Fibroblast of lung (primary cell): ENCODE measurements at regions not wholly inside any gene's neighbourhood (a gene's known extent, or its start where the extent isn't known, plus 50 kb on each side); places are given as distances from the start of the nearest gene placed in this dataset.

ENCODE experiments used
- DNase-seq, 2 donors: peaks; one replicate each; pipeline versions ENCODE4 v3.0.0 to v3.0.0-alpha.2; 2010; ENCODE audit warnings: low read depth in 2 of 2
- H2AFZ ChIP-seq: 2 replicates; pipeline ENCODE4 v1.5.1; 2012; ENCODE audit warnings: low read length, control low read depth, inconsistent platforms
- H3K27ac ChIP-seq: 2 replicates; pipeline ENCODE4 v1.5.1; 2011; ENCODE audit warnings: low read length, control low read depth; ENCODE audit not compliant: insufficient read depth
- H3K27me3 ChIP-seq: 2 replicates; pipeline ENCODE4 v1.5.1; 2011; ENCODE audit warnings: mild to moderate bottlenecking, low read length; ENCODE audit not compliant: control insufficient read depth, insufficient read depth
- H3K36me3 ChIP-seq: 2 replicates; pipeline ENCODE4 v1.5.1; 2011; ENCODE audit warnings: low read length; ENCODE audit not compliant: control insufficient read depth, insufficient read depth
- H3K4me1 ChIP-seq: 2 replicates; pipeline ENCODE4 v1.5.1; 2011; ENCODE audit warnings: low read length; ENCODE audit not compliant: control insufficient read depth, insufficient read depth; ENCODE audit errors: extremely low read depth
- H3K4me2 ChIP-seq: 2 replicates; pipeline ENCODE4 v1.5.1; 2011; ENCODE audit warnings: low read length, control low read depth; ENCODE audit not compliant: insufficient read depth; ENCODE audit errors: extremely low read depth
- H3K4me3 ChIP-seq, 4 experiments: fragments of 200-600 bp in 1 of 4; sonication (generic) in 1 of 4; replicated peaks in 1 of 4; 2 replicates each; pipeline ENCODE4 v1.5.1; 2011 to 2016; ENCODE audit warnings: low read length in 4 of 4, low read depth in 3 of 4, mild to moderate bottlenecking in 3 of 4, control low read depth in 2 of 4, inconsistent platforms in 1 of 4, mixed read lengths in 1 of 4; ENCODE audit not compliant: insufficient read depth in 1 of 4; ENCODE audit errors: control extremely low read depth in 1 of 4
- H3K79me2 ChIP-seq: 2 replicates; pipeline ENCODE4 v1.5.1; 2012; ENCODE audit warnings: mild to moderate bottlenecking, low read length, inconsistent platforms; ENCODE audit not compliant: control insufficient read depth, insufficient read depth
- H3K9ac ChIP-seq: 2 replicates; pipeline ENCODE4 v1.5.1; 2011; ENCODE audit warnings: mild to moderate bottlenecking, low read length, control low read depth; ENCODE audit not compliant: insufficient read depth
- H3K9me3 ChIP-seq: 2 replicates; pipeline ENCODE4 v1.5.1; 2012; ENCODE audit warnings: low read depth, low read length; ENCODE audit not compliant: control insufficient read depth, insufficient read depth
- H4K20me1 ChIP-seq: 2 replicates; pipeline ENCODE4 v1.5.1; 2011; ENCODE audit warnings: low read length; ENCODE audit not compliant: control insufficient read depth, insufficient read depth; ENCODE audit errors: extremely low read depth
- CTCF ChIP-seq, 2 donors: IDR thresholded peaks in 1 of 2; conservative IDR thresholded peaks in 1 of 2; 1 replicate in 1 of 2; 2 replicates in 1 of 2; pipeline ENCODE4 v1.5.1; 2011 to 2012; ENCODE audit warnings: low read length in 2 of 2, control low read depth in 1 of 2, inconsistent platforms in 1 of 2, low read depth in 1 of 2, mild to moderate bottlenecking in 1 of 2
- EZH2 ChIP-seq: IDR thresholded peaks from 2 replicates; pipeline ENCODE4 v1.5.1; 2012; ENCODE audit warnings: low read length, control low read depth, mild to moderate bottlenecking; ENCODE audit errors: missing control alignments

DNA sequence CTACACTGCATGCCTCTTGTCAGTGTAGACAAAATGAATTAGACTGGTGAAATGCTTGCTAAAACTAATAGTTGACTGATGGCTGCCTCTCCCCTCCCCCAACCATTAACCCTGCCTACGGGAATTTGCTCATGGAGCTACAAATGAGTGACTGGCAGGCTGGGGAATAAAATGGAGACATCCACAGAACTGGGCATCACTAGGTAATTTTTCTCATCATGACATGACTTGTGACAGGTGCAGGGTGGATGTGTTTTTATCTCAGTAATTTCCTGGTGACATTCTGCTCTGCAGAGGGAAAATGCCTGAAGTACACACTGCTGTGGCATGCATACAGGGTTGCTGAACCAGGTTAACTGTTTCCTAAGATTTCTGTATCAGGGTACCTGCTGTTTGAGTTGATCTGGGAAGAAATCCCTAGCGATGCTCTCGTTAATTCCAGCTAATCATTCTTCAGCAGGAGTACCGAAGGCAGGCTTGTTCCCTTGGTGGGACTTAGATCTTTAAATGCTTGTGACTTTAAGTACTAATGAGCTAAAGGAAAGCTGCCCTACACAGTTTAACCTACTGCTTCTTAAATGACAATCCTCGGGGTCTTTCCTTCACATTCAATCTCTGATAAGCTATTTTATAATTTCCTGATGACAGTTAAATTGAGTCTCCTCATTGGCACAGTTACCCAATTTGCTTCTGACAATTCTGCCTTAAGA, 376.3 kb upstream of the LCORL start:
- Histone ChIP-seq H3K4me1 (no peaks in the 10 kb centered on the region), H3K27ac (no peak overlapping the region), H3K9me3 (no peaks in the 10 kb centered on the region), H3K4me2 (no peak overlapping the region), H3K4me3 (no peak overlapping the region), H3K9ac (no peak overlapping the region), H2AFZ (no peak overlapping the region), H4K20me1 (no peaks in the 10 kb centered on the region), H3K27me3 (no peaks in the 10 kb centered on the region), H3K79me2 (no peaks in the 10 kb centered on the region), H3K36me3 (no peaks in the 10 kb centered on the region)
- TF ChIP-seq CTCF (conservative IDR thresholded peaks at IDR 0.05 in 1 of 2, IDR thresholded peaks at IDR 0.05 in 1 of 2; ENCODE audit: low read depth in 1 of 2, low read length in 2 of 2) (no peak), EZH2 (no peak)
- no peak for DNase-seq

- H3K9me3 ChIP-seq = no peaks in the 10 kb centered on the region
- no peak for TF ChIP-seq CTCF (conservative IDR thresholded peaks at IDR 0.05 in 1 of 2, IDR thresholded peaks at IDR 0.05 in 1 of 2; ENCODE audit: low read depth in 1 of 2, low read length in 2 of 2)
- no peak for TF ChIP-seq EZH2
- H4K20me1 ChIP-seq = no peaks in the 10 kb centered on the region
- DNase-seq = no peak
- H3K79me2 ChIP-seq = no peaks in the 10 kb centered on the region
- H3K36me3 ChIP-seq = no peaks in the 10 kb centered on the region
- no peaks in the 10 kb centered on the region for H3K27me3 ChIP-seq
- no peak overlapping the region for H3K9ac ChIP-seq
- no peak overlapping the region for H3K4me3 ChIP-seq
- no peaks in the 10 kb centered on the region for H3K4me1 ChIP-seq
- no peak overlapping the region for H2AFZ ChIP-seq
- H3K4me2 ChIP-seq = no peak overlapping the region
- no peak overlapping the region for H3K27ac ChIP-seq
These were observed 373.1 kb upstream of the LCORL start for GRCh38 chr4:18394656-18395055.

DNA sequence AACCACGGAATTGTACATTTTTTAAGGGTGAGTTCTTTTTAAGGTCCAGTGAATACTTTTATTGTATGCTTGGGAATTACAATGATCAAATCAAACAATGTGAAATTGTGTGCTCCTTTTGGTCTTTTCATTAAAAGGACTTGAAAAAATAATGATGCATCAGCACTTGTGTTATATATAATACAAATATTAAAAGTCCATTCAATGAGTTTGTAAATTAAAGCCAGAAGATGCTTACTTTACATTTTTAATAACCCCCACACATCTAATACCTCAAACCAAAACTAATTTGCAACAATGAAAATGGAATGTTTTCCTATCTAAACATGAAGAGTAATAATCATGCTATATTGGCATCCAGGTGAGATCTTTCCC, 369.8 kb upstream of the LCORL start:
- Histone ChIP-seq H2AFZ (no peak overlapping the region), H3K4me2 (no peak overlapping the region), H3K36me3 (no peaks in the 10 kb centered on the region), H3K4me1 (no peaks in the 10 kb centered on the region), H3K79me2 (no peaks in the 10 kb centered on the region), H3K4me3 (no peak overlapping the region), H4K20me1 (no peaks in the 10 kb centered on the region), H3K27me3 (no peaks in the 10 kb centered on the region), H3K27ac (no peak overlapping the region), H3K9me3 (no peaks in the 10 kb centered on the region), H3K9ac (no peak overlapping the region)
- TF ChIP-seq EZH2 (no peak), CTCF (conservative IDR thresholded peaks at IDR 0.05 in 1 of 2, IDR thresholded peaks at IDR 0.05 in 1 of 2; ENCODE audit: low read depth in 1 of 2, low read length in 2 of 2) (no peak)
- no peak for DNase-seq
